Astrocyte of the cerebellum (primary cell): ENCODE measurements at regions not wholly inside any gene's neighbourhood (a gene's known extent, or its start where the extent isn't known, plus 50 kb on each side); places are given as distances from the start of the nearest gene placed in this dataset.

Experiments
- DNase-seq: peaks from one replicate; pipeline ENCODE4 v3.0.0-alpha.2; 2011; ENCODE audit warnings: low read depth
- H3K4me3 ChIP-seq: 2 replicates; pipeline ENCODE4 v1.5.1; 2011; ENCODE audit warnings: mild to moderate bottlenecking, low read depth, low read length, moderate library complexity
- CTCF ChIP-seq: IDR thresholded peaks from 2 replicates; pipeline ENCODE4 v1.5.1; 2012; ENCODE audit warnings: low read length, low read depth, moderate library complexity, mild to moderate bottlenecking; ENCODE audit errors: missing control alignments
- in situ Hi-C: cut with HindIII; loops from 2 replicates; pipeline ENCODE4 v1.10.0; 2017; ENCODE audit warnings: low sequenced_read_pairs

DNA sequence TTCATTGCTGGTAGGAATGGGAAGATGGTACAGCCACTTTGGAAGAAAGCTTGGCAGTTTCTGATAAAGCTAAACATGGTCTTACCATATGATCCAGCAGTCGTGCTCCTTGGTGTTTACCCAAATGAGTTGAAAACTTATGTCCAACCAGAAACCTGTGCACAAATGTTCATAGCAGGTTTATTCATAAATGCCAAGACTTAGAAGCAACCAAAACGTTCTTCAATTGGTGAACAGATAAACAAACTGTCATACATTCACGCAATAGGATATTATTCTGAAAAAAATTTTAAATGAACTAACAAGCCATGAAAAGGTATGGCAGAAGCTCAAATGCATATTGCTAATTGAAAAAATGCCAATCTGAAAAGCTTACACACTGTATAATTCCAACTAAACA lies 117.1 kb downstream of the LINC00237 start:
- in situ Hi-C loops: no loop called here
- no peak for TF ChIP-seq CTCF
- DNase-seq: no peak
- no peak overlapping the region for H3K4me3 ChIP-seq

- DNase-seq: no peak
- no peak for TF ChIP-seq CTCF
- in situ Hi-C loops: no loop called here
- H3K4me3 ChIP-seq: no peak overlapping the region
Measured at GRCh38 chr20:20979934-20980333, 126.2 kb downstream of the LINC00237 start.

GRCh38 chr20:20977786-20978185 lies 128.4 kb downstream of the LINC00237 start:
- DNase-seq: no peak
- no peak overlapping the region for H3K4me3 ChIP-seq
- in situ Hi-C loops: no loop called here
- no peak for TF ChIP-seq CTCF

GRCh38 chr20:20972490-20972889 lies 133.7 kb downstream of the LINC00237 start:
- H3K4me3 ChIP-seq: no peak overlapping the region
- DNase-seq: no peak
- no peak for TF ChIP-seq CTCF
- in situ Hi-C loops: no loop called here

- DNase-seq: no peak
- H3K4me3 ChIP-seq: no peak overlapping the region
- in situ Hi-C loops: no loop called here
- TF ChIP-seq CTCF: no peak
Measured at GRCh38 chr20:20971810-20972209, 134.3 kb downstream of the LINC00237 start.

- no peak for TF ChIP-seq CTCF
- DNase-seq: no peak
- in situ Hi-C loops: no loop called here
- no peak overlapping the region for H3K4me3 ChIP-seq
Measured at GRCh38 chr20:20970841-20971240, 135.3 kb downstream of the LINC00237 start.
